C4-2B (cell line): ENCODE measurements at regions not wholly inside any gene's neighbourhood (a gene's known extent, or its start where the extent isn't known, plus 50 kb on each side); places are given as distances from the start of the nearest gene placed in this dataset.

Experiments
- ZFX ChIP-seq: fragments of 450-650 bp; IDR thresholded peaks from 2 replicates; pipeline ENCODE4 v1.6.1; 2017
- TF ChIP-seq, protein P1 (sequence below): fragments of 450-650 bp; conservative IDR thresholded peaks from 2 replicates; pipeline ENCODE4 v1.5.1; 2017; ENCODE audit warnings: mild to moderate bottlenecking

DNA sequence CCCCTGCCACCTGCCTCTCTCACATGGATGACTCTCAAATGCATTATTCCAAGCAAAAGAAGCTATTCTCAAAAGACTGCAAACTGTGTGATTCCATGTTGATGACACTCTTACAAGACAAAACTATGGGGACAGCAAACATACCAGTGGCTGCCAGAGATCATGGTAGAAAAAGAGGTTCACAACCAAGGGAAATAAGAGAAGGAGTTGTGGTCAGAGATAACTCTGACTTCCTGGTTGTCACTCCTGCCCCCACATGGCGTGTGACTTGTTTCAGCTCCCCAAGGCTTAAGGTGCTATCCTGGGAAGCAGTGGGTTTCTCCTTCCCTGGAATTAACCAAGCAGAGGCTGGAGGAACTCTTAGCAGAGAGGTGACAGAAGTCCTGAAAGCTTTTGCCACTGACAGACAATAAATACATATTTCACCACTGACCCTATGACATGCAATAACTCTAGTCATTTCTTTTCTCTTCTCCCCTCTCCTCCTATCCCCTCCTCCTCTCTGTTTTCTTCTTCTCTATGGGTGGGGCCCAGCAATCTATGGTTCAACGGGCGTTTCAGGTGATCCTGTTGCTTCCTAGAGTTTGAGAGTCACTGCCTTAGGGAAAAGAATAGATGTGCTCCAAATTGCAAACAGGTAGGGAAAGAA lies 185.1 kb downstream of the FCRL5 start:
- TF ChIP-seq, protein P1, sequence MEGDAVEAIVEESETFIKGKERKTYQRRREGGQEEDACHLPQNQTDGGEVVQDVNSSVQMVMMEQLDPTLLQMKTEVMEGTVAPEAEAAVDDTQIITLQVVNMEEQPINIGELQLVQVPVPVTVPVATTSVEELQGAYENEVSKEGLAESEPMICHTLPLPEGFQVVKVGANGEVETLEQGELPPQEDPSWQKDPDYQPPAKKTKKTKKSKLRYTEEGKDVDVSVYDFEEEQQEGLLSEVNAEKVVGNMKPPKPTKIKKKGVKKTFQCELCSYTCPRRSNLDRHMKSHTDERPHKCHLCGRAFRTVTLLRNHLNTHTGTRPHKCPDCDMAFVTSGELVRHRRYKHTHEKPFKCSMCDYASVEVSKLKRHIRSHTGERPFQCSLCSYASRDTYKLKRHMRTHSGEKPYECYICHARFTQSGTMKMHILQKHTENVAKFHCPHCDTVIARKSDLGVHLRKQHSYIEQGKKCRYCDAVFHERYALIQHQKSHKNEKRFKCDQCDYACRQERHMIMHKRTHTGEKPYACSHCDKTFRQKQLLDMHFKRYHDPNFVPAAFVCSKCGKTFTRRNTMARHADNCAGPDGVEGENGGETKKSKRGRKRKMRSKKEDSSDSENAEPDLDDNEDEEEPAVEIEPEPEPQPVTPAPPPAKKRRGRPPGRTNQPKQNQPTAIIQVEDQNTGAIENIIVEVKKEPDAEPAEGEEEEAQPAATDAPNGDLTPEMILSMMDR: no peak
- TF ChIP-seq ZFX: no peak
